ENCODE measurements at regions not wholly inside any gene's neighbourhood (a gene's known extent, or its start where the extent isn't known, plus 50 kb on each side); places are given as distances from the start of the nearest gene placed in this dataset.
A peak's percentile ranks its signal among the peaks of the same experiment; 100 is the strongest.

GRCh38 chr13:91273675-91274074 is 73.8 kb upstream of the MIR17HG start:
- no peak for DNase-seq (ENCODE audit: low read depth)

DNA sequence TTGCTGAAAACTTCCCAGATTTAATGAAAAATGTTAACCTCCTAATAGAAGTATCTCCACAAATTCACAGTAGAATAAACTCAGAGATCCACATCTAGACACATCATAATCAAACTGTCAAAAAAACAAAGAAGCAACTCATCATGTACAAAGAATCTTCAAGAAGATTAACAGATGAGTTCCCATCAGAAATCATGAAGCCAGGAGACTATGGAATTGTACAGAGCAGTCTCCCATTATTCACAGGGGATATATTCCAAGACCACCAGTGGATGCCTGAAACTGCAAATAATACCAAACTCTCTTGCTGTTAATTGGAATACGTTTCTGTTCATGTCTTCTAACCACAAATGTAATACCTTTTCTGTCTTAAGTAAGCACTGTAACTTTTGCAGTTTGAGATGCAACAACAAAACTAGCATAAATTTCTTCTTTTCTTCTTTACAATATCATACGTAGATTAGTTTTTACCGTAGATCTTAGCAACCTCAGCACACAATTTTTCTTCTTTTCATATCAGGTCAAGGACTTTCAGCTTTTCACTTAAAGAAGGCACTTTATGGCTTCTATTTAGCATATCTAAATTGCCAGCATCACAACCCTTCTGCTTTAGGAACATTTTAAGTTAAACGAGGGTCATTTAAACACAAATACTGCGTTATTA is 70.3 kb upstream of the MIR17HG start:
- no peak for DNase-seq (ENCODE audit: low read depth)

- DNase-seq (ENCODE audit: low read depth): no peak
Observed at GRCh38 chr13:91278291-91278690, 69.2 kb upstream of the MIR17HG start.

DNA sequence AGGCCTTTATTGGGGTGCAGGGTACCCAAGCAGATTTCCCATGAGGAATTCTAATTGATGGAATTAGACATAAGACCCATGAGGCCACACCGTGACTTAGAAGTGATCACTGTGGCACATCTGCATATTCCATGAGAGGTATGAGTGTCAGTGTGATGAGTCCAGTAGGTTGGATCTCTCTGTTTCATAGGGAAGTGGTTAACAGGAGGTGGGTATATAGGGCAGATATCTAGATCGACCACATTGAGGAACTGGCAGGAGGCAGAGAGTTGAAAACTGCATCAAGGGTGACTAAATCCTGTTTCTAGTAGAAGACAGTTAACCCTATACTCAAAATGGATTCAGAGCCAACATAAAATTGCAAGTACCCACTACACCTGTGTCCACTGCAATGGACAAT is 68.6 kb upstream of the MIR17HG start:
- peak; percentile 66 for DNase-seq (ENCODE audit: low read depth)

DNA sequence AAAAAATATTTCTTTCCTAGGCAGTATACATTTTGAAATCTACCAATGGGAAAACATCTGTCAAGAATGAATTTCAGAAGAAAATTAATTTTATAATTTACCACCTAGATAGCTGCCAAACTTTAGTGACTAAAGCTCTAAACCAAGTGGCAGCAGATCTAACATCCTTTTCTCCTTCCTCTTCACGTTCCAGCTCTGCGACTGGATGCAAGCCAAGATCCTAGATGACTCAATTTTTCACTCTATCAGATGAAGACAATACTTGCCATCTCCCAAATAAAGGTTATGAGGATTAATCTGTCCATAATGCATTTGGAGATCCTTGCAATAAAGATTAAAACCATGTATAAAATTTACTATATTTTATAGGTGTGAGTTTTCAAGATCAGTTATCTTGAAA is 66.7 kb upstream of the MIR17HG start:
- DNase-seq (ENCODE audit: low read depth): peak; percentile 44

GRCh38 chr13:91284335-91284734 is 63.2 kb upstream of the MIR17HG start:
- no peak for DNase-seq (ENCODE audit: low read depth)

DNA sequence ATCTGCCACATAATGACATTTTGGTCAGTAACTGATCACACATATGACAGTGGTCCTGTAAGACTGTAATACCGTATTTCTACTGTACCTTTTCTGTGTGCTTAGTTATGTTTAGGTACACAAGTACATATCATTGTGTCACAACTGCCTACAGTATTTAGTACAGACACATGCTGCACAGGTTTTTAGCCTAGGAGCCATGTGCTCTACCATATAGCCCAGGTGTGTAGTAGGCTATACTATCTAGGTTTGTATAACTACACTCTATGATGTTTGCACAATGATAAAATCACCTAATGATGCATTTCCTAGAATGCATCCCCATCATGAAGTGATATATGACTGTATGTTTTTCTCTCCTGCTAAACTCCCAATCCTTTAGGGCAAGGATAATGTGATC is 61.2 kb upstream of the MIR17HG start:
- DNase-seq (ENCODE audit: low read depth): no peak

- no peak for DNase-seq (ENCODE audit: low read depth)
Observed at GRCh38 chr13:91291078-91291477, 56.4 kb upstream of the MIR17HG start.

DNA sequence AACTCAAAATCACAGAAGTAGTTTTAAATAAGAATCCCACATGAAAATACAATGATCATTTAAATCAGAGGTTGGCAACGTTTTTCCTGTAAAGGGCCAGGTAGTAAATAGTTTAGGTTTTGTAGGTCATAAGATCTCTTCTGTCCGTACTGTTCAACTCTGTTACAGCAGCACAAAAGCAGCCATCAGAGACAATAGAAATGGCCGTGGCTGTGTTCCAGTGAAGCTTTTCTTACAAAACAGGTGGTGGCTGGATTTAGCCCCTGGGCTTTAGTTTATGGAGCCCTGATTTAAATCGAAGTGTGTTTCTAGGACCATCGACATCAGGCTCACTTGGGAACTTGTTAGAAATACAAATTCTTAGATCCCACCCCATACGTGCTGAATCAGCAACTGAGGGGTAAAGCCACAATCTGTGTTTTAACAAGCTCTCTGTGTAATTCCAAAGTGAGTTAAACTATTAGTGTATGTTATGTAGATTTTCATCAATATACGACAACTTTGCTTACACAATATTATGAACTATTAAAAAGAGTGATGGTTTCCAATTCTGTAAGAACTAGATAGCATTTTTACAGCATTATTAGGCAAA is 54.8 kb upstream of the MIR17HG start:
- DNase-seq (ENCODE audit: low read depth): no peak

- no peak for DNase-seq (ENCODE audit: low read depth)
Observed at GRCh38 chr13:91295712-91296410, 51.6 kb upstream of the MIR17HG start.

GRCh38 chr13:91297503-91297902 is 50.0 kb upstream of the MIR17HG start:
- no peak for DNase-seq (ENCODE audit: low read depth)

Measured in CMK (cell line).